Muscle layer of colon (tissue), 2 donors: ENCODE measurements at regions not wholly inside any gene's neighbourhood (a gene's known extent, or its start where the extent isn't known, plus 50 kb on each side); places are given as distances from the start of the nearest gene placed in this dataset.

Experiments used
- H3K27ac ChIP-seq: one replicate; pipeline ENCODE4 v1.7.0; 2013; ENCODE audit warnings: low read depth, mild to moderate bottlenecking, low read length, moderate library complexity
- H3K27me3 ChIP-seq, 2 donors: one replicate each; pipeline ENCODE4 v1.7.0; 2013; ENCODE audit warnings: low read length in 2 of 2, mild to moderate bottlenecking in 2 of 2; ENCODE audit not compliant: insufficient read depth in 2 of 2, control insufficient read depth in 1 of 2
- H3K36me3 ChIP-seq: one replicate; pipeline ENCODE4 v1.7.0; 2013; ENCODE audit warnings: mild to moderate bottlenecking, low read length; ENCODE audit not compliant: insufficient read depth
- H3K4me1 ChIP-seq: one replicate; pipeline ENCODE4 v1.7.0; 2013; ENCODE audit warnings: mild to moderate bottlenecking, low read length; ENCODE audit not compliant: insufficient read depth
- H3K4me3 ChIP-seq, 2 donors: one replicate each; pipeline ENCODE4 v1.7.0; 2013; ENCODE audit warnings: low read length in 2 of 2, low read depth in 1 of 2, mild to moderate bottlenecking in 1 of 2, moderate library complexity in 1 of 2
- H3K9ac ChIP-seq: one replicate; pipeline ENCODE4 v1.7.0; 2013; ENCODE audit warnings: low read length
- H3K9me3 ChIP-seq: one replicate; pipeline ENCODE4 v1.7.0; 2013; ENCODE audit warnings: mild to moderate bottlenecking, low read length
- donor health status: abdominal sarcoma.
- donor health status: Adenocarcinoma of cecum.

DNA sequence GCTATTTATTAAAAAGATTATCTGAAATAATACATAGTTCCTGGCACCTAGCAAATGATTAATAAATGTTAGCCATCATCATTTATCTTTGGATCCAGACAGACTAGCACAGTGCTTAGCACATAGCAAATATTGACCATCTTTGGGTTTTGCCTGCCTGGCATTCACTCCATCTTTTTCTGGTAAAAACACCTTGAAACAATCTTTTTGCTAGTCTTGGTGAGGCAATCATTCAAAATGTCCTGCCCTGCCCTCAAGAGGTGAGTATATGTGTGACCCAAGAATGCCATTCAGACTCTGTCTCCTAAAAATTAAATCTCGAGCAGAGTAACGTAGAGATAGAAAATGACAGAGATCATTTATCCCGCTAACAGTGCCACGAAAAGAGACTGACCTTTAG is 78.3 kb upstream of the ZNF280D start:
- H3K4me3 ChIP-seq = no peak overlapping the region
- peaks cover 6% of the 10 kb centered on the region for H3K9me3 ChIP-seq
- H3K27me3 ChIP-seq = no peaks in the 10 kb centered on the region
- no peaks in the 10 kb centered on the region for H3K36me3 ChIP-seq
- no peaks in the 10 kb centered on the region for H3K4me1 ChIP-seq
- H3K9ac ChIP-seq = no peak overlapping the region
- no peak overlapping the region for H3K27ac ChIP-seq

- Histone ChIP-seq H3K36me3 (no peaks in the 10 kb centered on the region), H3K4me1 (no peaks in the 10 kb centered on the region), H3K27me3 (no peaks in the 10 kb centered on the region), H3K27ac (no peak overlapping the region), H3K9ac (no peak overlapping the region), H3K4me3 (no peak overlapping the region), H3K9me3 (peaks cover 6% of the 10 kb centered on the region)
These were observed 74.9 kb upstream of the ZNF280D start for GRCh38 chr15:56808160-56808559.

- Histone ChIP-seq H3K36me3 (no peaks in the 10 kb centered on the region), H3K27ac (no peak overlapping the region), H3K27me3 (no peaks in the 10 kb centered on the region), H3K9ac (no peak overlapping the region), H3K4me1 (no peaks in the 10 kb centered on the region), H3K9me3 (peaks cover 6% of the 10 kb centered on the region), H3K4me3 (no peak overlapping the region)
These were observed 72.8 kb upstream of the ZNF280D start for GRCh38 chr15:56806148-56806536.

DNA sequence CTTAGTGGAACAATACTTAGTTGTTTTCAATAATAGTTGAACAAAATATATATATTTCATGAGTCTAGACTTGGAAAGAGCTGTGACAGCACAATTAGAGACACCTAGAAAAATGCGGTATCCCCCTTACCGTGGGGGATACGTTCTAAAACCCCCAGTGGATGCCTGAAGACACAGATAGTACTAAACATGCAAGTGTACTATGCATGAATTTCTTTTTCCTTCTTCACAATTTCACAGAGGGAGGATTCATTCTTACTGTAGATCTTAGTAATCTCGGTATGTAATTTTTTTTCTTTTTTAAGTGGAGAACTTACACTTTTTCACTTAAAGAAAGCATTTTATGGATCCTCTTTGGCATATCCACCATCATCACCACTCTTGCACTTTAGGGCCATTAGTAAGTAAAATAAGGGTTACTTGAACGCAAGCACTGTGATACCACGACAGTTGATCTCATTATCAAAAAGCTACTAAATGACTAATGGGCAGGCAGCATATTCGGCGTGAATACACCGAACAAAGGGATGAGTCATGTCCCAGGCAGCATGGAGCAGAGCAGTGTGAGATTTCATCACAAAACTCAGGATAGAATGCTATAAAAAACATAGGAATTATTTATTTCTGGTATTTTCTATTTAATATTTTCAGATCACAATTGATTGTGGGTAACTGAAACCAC is 72.3 kb upstream of the ZNF280D start:
- no peaks in the 10 kb centered on the region for H3K27me3 ChIP-seq
- H3K4me1 ChIP-seq = no peaks in the 10 kb centered on the region
- H3K9me3 ChIP-seq = peaks cover 6% of the 10 kb centered on the region
- no peak overlapping the region for H3K9ac ChIP-seq
- H3K36me3 ChIP-seq = no peaks in the 10 kb centered on the region
- no peak overlapping the region for H3K4me3 ChIP-seq
- H3K27ac ChIP-seq = no peak overlapping the region

DNA sequence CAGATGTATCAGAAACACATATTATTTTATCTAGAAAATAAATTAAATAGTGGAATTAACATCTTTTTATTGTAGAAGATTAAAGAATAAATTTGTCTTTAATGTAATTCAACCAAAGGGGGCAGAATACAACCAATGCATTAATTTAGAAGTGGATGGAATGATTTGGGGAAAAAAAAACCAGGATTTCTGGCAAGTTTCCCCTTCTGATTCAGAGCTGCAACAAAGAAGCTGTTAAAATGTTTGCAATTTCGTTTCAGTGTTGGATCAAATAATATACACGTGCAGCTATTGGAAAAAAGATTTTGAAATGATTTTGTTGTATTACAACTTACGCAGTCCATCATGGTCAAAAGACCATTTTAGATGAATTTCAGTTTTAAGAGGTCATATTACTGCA is 71.6 kb upstream of the ZNF280D start:
- H3K9me3 ChIP-seq = peaks cover 6% of the 10 kb centered on the region
- no peaks in the 10 kb centered on the region for H3K36me3 ChIP-seq
- H3K9ac ChIP-seq = no peak overlapping the region
- H3K27me3 ChIP-seq = no peaks in the 10 kb centered on the region
- H3K27ac ChIP-seq = no peak overlapping the region
- no peak overlapping the region for H3K4me3 ChIP-seq
- H3K4me1 ChIP-seq = no peaks in the 10 kb centered on the region

DNA sequence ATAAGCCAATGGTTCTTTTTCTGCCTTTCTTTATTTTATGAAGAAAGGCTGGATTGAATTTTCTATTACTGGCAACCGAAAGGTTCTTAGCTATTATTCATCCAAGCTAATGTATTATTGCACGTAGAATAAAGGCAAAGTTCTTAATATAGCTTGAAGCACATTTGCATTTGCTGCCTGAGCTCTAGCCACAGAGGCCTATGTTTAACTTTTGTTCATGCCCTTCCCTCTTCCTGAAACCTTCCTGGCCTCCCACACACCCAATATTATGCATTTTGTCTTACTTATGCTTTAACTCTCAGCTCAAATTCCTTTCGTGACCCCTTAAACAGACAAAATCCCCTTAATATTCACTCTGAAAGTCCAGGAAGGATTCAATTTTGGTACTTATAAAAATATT is 71.0 kb upstream of the ZNF280D start:
- H3K9ac ChIP-seq = no peak overlapping the region
- H3K4me3 ChIP-seq = no peak overlapping the region
- no peaks in the 10 kb centered on the region for H3K36me3 ChIP-seq
- no peaks in the 10 kb centered on the region for H3K4me1 ChIP-seq
- H3K9me3 ChIP-seq = peaks cover 6% of the 10 kb centered on the region
- H3K27me3 ChIP-seq = no peaks in the 10 kb centered on the region
- no peak overlapping the region for H3K27ac ChIP-seq

DNA sequence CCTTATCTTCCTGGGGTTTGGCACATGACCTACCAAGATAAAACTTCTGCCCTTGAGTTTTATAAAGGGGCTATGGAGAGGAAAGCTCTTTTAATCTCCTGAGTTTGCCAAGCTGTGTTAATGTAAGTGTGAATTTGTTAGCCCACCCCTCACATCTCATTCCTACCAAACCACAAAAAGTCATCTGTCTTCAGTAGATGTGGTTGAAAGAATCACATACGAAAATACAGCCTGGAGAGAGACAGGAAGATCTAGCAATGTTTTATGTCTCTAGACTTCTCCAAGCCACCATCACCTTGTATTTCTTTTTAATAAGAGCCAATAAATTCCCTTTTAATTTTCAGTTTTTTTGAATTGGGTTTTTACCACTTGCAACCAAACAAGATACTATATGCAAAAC is 68.9 kb upstream of the ZNF280D start:
- Histone ChIP-seq H3K4me3 (no peak overlapping the region), H3K27me3 (no peaks in the 10 kb centered on the region), H3K9ac (no peak overlapping the region), H3K36me3 (no peaks in the 10 kb centered on the region), H3K4me1 (no peaks in the 10 kb centered on the region), H3K9me3 (no peaks in the 10 kb centered on the region), H3K27ac (no peak overlapping the region)

- no peak overlapping the region for H3K27ac ChIP-seq
These were observed 65.3 kb upstream of the ZNF280D start for GRCh38 chr15:56798639-56799038.

DNA sequence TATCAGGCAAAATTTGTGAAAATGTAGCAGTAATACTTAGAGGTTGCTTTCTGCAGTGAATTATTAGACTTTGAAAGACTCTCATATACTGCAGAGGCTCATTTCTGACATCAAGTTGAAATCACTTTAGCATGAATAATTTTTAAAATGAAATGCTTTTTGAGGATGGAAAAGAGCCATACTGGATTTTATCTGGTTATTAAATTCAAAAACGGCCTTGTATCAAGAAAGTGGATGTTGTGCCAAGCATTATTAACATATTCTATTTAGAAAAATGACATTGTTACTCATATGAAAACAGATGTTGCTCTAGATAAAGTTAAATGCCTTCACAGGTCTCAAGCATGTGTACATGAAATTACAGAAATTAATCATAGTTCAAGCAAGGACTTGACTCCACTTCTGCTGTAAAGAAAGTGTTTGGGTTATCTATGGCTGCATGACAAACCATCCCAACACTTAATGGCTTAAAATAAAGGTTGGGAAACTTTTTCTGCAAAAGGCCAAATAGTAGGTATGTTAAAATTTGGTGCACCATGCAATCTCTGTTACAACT is 64.5 kb upstream of the ZNF280D start:
- H3K4me3 ChIP-seq = no peak overlapping the region
- no peak overlapping the region for H3K9ac ChIP-seq
- no peaks in the 10 kb centered on the region for H3K36me3 ChIP-seq
- no peak overlapping the region for H3K27ac ChIP-seq
- no peaks in the 10 kb centered on the region for H3K9me3 ChIP-seq
- no peaks in the 10 kb centered on the region for H3K4me1 ChIP-seq
- no peaks in the 10 kb centered on the region for H3K27me3 ChIP-seq

More at GRCh38 chr15:56798639-56799038, 65.3 kb upstream of the ZNF280D start:
- no peaks in the 10 kb centered on the region for H3K36me3 ChIP-seq
- H3K4me3 ChIP-seq = no peak overlapping the region
- no peaks in the 10 kb centered on the region for H3K4me1 ChIP-seq
- H3K27me3 ChIP-seq = no peaks in the 10 kb centered on the region
- no peak overlapping the region for H3K9ac ChIP-seq
- no peaks in the 10 kb centered on the region for H3K9me3 ChIP-seq

DNA sequence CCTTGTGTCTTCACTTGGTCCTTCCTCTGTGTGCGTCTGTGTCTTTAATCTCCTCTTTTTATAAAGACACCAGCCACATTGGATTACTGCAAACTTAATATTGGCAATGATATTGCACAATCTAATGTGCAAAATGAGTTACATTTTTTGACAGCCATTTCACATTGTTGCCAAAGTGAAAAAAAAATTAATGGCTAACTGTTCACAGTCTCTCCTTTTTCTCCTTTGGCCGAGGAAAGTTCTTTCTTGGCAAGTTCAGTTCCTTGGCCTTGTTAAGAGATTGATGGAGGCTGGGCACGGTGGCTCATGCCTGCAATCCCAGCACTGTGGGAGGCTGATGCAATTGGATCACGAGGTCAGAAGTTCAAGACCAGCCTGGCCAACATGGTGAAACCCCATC is 62.2 kb upstream of the ZNF280D start:
- no peak overlapping the region for H3K27ac ChIP-seq
- no peak overlapping the region for H3K4me3 ChIP-seq
- H3K36me3 ChIP-seq = no peaks in the 10 kb centered on the region
- H3K4me1 ChIP-seq = no peaks in the 10 kb centered on the region
- H3K9me3 ChIP-seq = no peaks in the 10 kb centered on the region
- H3K27me3 ChIP-seq = no peaks in the 10 kb centered on the region
- no peak overlapping the region for H3K9ac ChIP-seq

DNA sequence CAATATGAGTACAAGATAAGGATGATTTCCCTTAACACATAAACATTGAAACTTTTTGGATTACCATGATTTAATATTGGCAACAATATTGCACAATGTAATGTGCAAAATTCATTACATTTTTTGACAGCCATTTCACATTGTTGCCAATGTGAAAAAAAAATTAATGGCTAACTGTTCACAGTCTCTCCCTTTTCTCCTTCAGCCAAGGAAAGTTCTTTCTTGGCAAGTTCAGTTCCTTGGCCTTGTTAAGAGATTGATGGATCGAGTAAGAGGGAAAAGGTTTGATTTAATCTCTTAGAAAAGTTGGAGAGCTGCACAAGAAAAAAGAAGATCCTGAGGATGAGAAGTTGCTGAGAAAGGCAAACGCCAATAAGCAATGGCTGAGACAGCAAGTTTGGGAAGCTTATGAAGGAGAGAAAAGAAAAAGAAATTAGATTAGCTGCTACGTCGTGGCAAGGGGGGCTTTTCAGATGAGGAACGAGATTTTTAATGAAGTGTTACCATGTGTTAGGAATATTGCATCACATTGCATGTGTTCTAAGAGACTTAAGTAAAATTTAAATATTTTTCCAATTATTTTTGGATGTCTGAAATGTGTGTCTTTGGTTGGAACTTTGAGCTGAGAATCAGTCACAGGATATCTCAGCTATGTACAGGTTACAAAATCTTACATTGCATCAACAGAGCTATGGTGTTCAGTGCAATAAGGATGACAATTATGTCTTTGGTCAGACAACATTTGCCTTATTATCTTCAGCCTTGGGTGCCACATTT is 61.4 kb upstream of the ZNF280D start:
- Histone ChIP-seq H3K9me3 (no peaks in the 10 kb centered on the region), H3K4me1 (no peaks in the 10 kb centered on the region), H3K36me3 (no peaks in the 10 kb centered on the region), H3K4me3 (no peak overlapping the region), H3K9ac (no peak overlapping the region), H3K27me3 (no peaks in the 10 kb centered on the region), H3K27ac (no peak overlapping the region)
